GM12892 (cell line): ENCODE measurements at regions not wholly inside any gene's neighbourhood (a gene's known extent, or its start where the extent isn't known, plus 50 kb on each side); places are given as distances from the start of the nearest gene placed in this dataset.

Experiments used
- POLR2A ChIP-seq: IDR thresholded peaks from 2 replicates; pipeline ENCODE4 v1.6.1; 2011; ENCODE audit warnings: low read depth, low read length, control low read depth
- POLR2AphosphoS5 ChIP-seq: IDR thresholded peaks from 2 replicates; pipeline ENCODE4 v1.6.1; 2011; ENCODE audit warnings: low read depth, low read length, control low read depth
- TAF1 ChIP-seq: IDR thresholded peaks from 2 replicates; pipeline ENCODE4 v1.6.1; 2011; ENCODE audit warnings: low read depth, mild to moderate bottlenecking, control low read depth, low read length, borderline replicate concordance

- TF ChIP-seq POLR2A = no peak
- no peak for TF ChIP-seq POLR2AphosphoS5
- TF ChIP-seq TAF1 = no peak
Observed at GRCh38 chr20:6471110-6471647, 296.3 kb upstream of the BMP2 start.
